Natural killer cell (primary cell): ENCODE measurements at regions not wholly inside any gene's neighbourhood (a gene's known extent, or its start where the extent isn't known, plus 50 kb on each side); places are given as distances from the start of the nearest gene placed in this dataset.
A peak's percentile ranks its signal among the peaks of the same experiment; 100 is the strongest.

Source experiments
- ATAC-seq, 3 donors: fragments of 150-1000 bp in 2 of 3; fragments of 200-7000 bp in 1 of 3; cut with Tn5 transposase; 1 replicate in 1 of 3; 2 replicates in 2 of 3; pipeline ENCODE4 v1.10.0; 2021; ENCODE audit warnings: mild to moderate bottlenecking in 2 of 3, moderate library complexity in 2 of 3
- DNase-seq, 2 donors: peaks; one replicate each; pipeline versions ENCODE4 v3.0.0 to v3.0.0-alpha.2; 2013 to 2021; ENCODE audit warnings: mixed read lengths in 1 of 2
- H3K27ac ChIP-seq: one replicate; pipeline ENCODE4 v1.5.1; 2013; ENCODE audit warnings: mild to moderate bottlenecking, low read length
- H3K27me3 ChIP-seq: one replicate; pipeline ENCODE4 v1.6.1; 2013; ENCODE audit warnings: low read length; ENCODE audit not compliant: control insufficient read depth, insufficient read depth
- H3K36me3 ChIP-seq: one replicate; pipeline ENCODE4 v1.6.1; 2013; ENCODE audit warnings: low read length; ENCODE audit not compliant: control insufficient read depth, insufficient read depth
- H3K4me1 ChIP-seq: one replicate; pipeline ENCODE4 v1.6.1; 2013; ENCODE audit warnings: low read length; ENCODE audit not compliant: control insufficient read depth, insufficient read depth
- H3K4me3 ChIP-seq: one replicate; pipeline ENCODE4 v1.5.1; 2013; ENCODE audit warnings: low read length
- H3K9me3 ChIP-seq: one replicate; pipeline ENCODE4 v1.6.1; 2013; ENCODE audit warnings: low read length; ENCODE audit not compliant: control insufficient read depth, insufficient read depth
- H3K27ac Mint-ChIP-seq, 2 donors: one replicate each; pipeline ENCODE4 v1.8.0; 2022; ENCODE audit warnings: mild to moderate bottlenecking in 2 of 2, mixed read lengths in 2 of 2, moderate library complexity in 1 of 2
- H3K27me3 Mint-ChIP-seq, 2 donors: one replicate each; pipeline ENCODE4 v1.8.0; 2022; ENCODE audit warnings: low read depth in 2 of 2, mixed read lengths in 2 of 2
- H3K36me3 Mint-ChIP-seq: one replicate; pipeline ENCODE4 v1.8.0; 2022; ENCODE audit warnings: mixed read lengths
- H3K4me1 Mint-ChIP-seq, 2 donors: one replicate each; pipeline ENCODE4 v1.8.0; 2022; ENCODE audit warnings: mixed read lengths in 2 of 2
- H3K4me3 Mint-ChIP-seq: one replicate; pipeline ENCODE4 v1.8.0; 2022; ENCODE audit warnings: mild to moderate bottlenecking, moderate library complexity, mixed read lengths
- H3K9me3 Mint-ChIP-seq, 2 donors: one replicate each; pipeline ENCODE4 v1.8.0; 2022; ENCODE audit warnings: mixed read lengths in 2 of 2
- CTCF ChIP-seq: fragments of 200-600 bp; IDR thresholded peaks from one replicate; pipeline ENCODE4 v1.8.0; 2022; ENCODE audit warnings: antibody characterized with exemption
- WGBS: methylation state at CpG from one replicate; pipeline ENCODE4 v1.1.7; 2013; ENCODE audit warnings: missing lambda C conversion rate; ENCODE audit not compliant: insufficient coverage; 5-methylcytosine and 5-hydroxymethylcytosine counted together
- intact Hi-C: fragments of 100-400 bp; cut with micrococcal nuclease; formaldehyde crosslinking; loops from one replicate; pipeline ENCODE4 v1.14.2; 2022

GRCh38 chr3:118626453-118626852, 408.2 kb downstream of the IGSF11 start:
- H3K4me1 ChIP-seq = no peaks in the 10 kb centered on the region
- no peak for TF ChIP-seq CTCF
- H3K36me3 Mint-ChIP-seq = no peaks in the 10 kb centered on the region
- intact Hi-C loops = no loop called here
- H3K27ac ChIP-seq = no peak overlapping the region
- no peaks in the 10 kb centered on the region for H3K27me3 ChIP-seq
- 84% methylated on average over 3 of the region's 3 CpGs for WGBS
- no peak overlapping the region for H3K27ac Mint-ChIP-seq
- no peak for ATAC-seq
- H3K4me1 Mint-ChIP-seq = no peaks in the 10 kb centered on the region
- H3K27me3 Mint-ChIP-seq = no peaks in the 10 kb centered on the region
- H3K9me3 ChIP-seq = peaks cover 3% of the 10 kb centered on the region
- H3K9me3 Mint-ChIP-seq = peaks cover 3 to 10% of the 10 kb centered on the region in 2 donors
- H3K4me3 ChIP-seq = no peak overlapping the region
- DNase-seq = no peak
- no peak overlapping the region for H3K4me3 Mint-ChIP-seq
- no peaks in the 10 kb centered on the region for H3K36me3 ChIP-seq

GRCh38 chr3:118628704-118629341, 405.8 kb downstream of the IGSF11 start:
- no peak overlapping the region for H3K4me3 ChIP-seq
- 19% methylated on average over 6 of the region's 8 CpGs for WGBS
- intact Hi-C loops = no loop called here
- H3K27ac ChIP-seq = no peak overlapping the region
- H3K9me3 Mint-ChIP-seq = peaks cover 7 to 12% of the 10 kb centered on the region in 2 donors
- no peaks in the 10 kb centered on the region for H3K4me1 ChIP-seq
- ATAC-seq = no peak
- H3K27ac Mint-ChIP-seq = no peak overlapping the region
- peak in 1 of 2 donors; percentile 2 for DNase-seq
- no peaks in the 10 kb centered on the region for H3K4me1 Mint-ChIP-seq
- no peak overlapping the region for H3K4me3 Mint-ChIP-seq
- H3K27me3 Mint-ChIP-seq = no peaks in the 10 kb centered on the region
- no peaks in the 10 kb centered on the region for H3K9me3 ChIP-seq
- no peak for TF ChIP-seq CTCF
- no peaks in the 10 kb centered on the region for H3K27me3 ChIP-seq
- no peaks in the 10 kb centered on the region for H3K36me3 Mint-ChIP-seq
- no peaks in the 10 kb centered on the region for H3K36me3 ChIP-seq

GRCh38 chr3:118629821-118630220, 404.8 kb downstream of the IGSF11 start:
- DNase-seq (no peak), ATAC-seq (no peak)
- intact Hi-C loops = no loop called here
- WGBS = 88% methylated on average over 2 of the region's 2 CpGs
- H3K4me3 ChIP-seq = no peak overlapping the region
- no peak for TF ChIP-seq CTCF
- Mint-ChIP-seq H3K27me3 (no peaks in the 10 kb centered on the region), H3K27ac (no peak overlapping the region), H3K4me1 (no peaks in the 10 kb centered on the region), H3K36me3 (no peaks in the 10 kb centered on the region), H3K9me3 (peaks cover 4 to 12% of the 10 kb centered on the region in 2 donors), H3K4me3 (no peak overlapping the region)
- no peaks in the 10 kb centered on the region for H3K36me3 ChIP-seq
- no peaks in the 10 kb centered on the region for H3K27me3 ChIP-seq
- no peaks in the 10 kb centered on the region for H3K9me3 ChIP-seq
- H3K27ac ChIP-seq = no peak overlapping the region
- H3K4me1 ChIP-seq = no peaks in the 10 kb centered on the region

GRCh38 chr3:118635711-118636110, 398.9 kb downstream of the IGSF11 start:
- ATAC-seq = no peak
- Histone ChIP-seq H3K27ac (no peak overlapping the region), H3K27me3 (no peaks in the 10 kb centered on the region), H3K36me3 (no peaks in the 10 kb centered on the region), H3K4me3 (no peak overlapping the region), H3K4me1 (no peaks in the 10 kb centered on the region), H3K9me3 (no peaks in the 10 kb centered on the region)
- peaks cover 7 to 10% of the 10 kb centered on the region in 2 donors for H3K9me3 Mint-ChIP-seq
- H3K4me3 Mint-ChIP-seq = no peak overlapping the region
- TF ChIP-seq CTCF = no peak
- DNase-seq = no peak
- intact Hi-C loops = no loop called here
- H3K27ac Mint-ChIP-seq = no peak overlapping the region
- WGBS = no CpG with 5 or more reads among the region's 1 CpG
- no peaks in the 10 kb centered on the region for H3K36me3 Mint-ChIP-seq
- no peaks in the 10 kb centered on the region for H3K4me1 Mint-ChIP-seq
- no peaks in the 10 kb centered on the region for H3K27me3 Mint-ChIP-seq
